Ishikawa (cell line): ENCODE measurements at regions not wholly inside any gene's neighbourhood (a gene's known extent, or its start where the extent isn't known, plus 50 kb on each side); places are given as distances from the start of the nearest gene placed in this dataset.

ENCODE experiments used
- CEBPB ChIP-seq: IDR thresholded peaks from 2 replicates; pipeline ENCODE4 v1.6.1; 2012
- CREB1 ChIP-seq: IDR thresholded peaks from 2 replicates; pipeline ENCODE4 v1.6.1; 2012; ENCODE audit warnings: low read depth
- EGR1 ChIP-seq: IDR thresholded peaks from 2 replicates; pipeline ENCODE4 v1.6.1; 2012
- EP300 ChIP-seq: IDR thresholded peaks from 2 replicates; pipeline ENCODE4 v1.6.1; 2012; ENCODE audit warnings: borderline replicate concordance
- FOXM1 ChIP-seq: IDR thresholded peaks from 2 replicates; pipeline ENCODE4 v1.6.1; 2012; ENCODE audit warnings: low read depth, borderline replicate concordance
- MAX ChIP-seq: IDR thresholded peaks from 2 replicates; pipeline ENCODE4 v1.6.1; 2012
- NFIC ChIP-seq: IDR thresholded peaks from 2 replicates; pipeline ENCODE4 v1.6.1; 2012
- RAD21 ChIP-seq: IDR thresholded peaks from 2 replicates; pipeline ENCODE4 v1.6.1; 2012; ENCODE audit warnings: low read depth
- REST ChIP-seq: IDR thresholded peaks from 2 replicates; pipeline ENCODE4 v1.6.1; 2012; ENCODE audit warnings: low read depth, mild to moderate bottlenecking
- TAF1 ChIP-seq: IDR thresholded peaks from 2 replicates; pipeline ENCODE4 v1.6.1; 2012; ENCODE audit warnings: low read depth, mild to moderate bottlenecking
- TCF12 ChIP-seq: IDR thresholded peaks from 2 replicates; pipeline ENCODE4 v1.6.1; 2012; ENCODE audit warnings: low read depth
- TEAD4 ChIP-seq: IDR thresholded peaks from 2 replicates; pipeline ENCODE4 v1.6.1; 2012
- YY1 ChIP-seq: IDR thresholded peaks from 2 replicates; pipeline ENCODE4 v1.6.1; 2012; ENCODE audit warnings: low read depth
- ZBTB7A ChIP-seq: IDR thresholded peaks from 2 replicates; pipeline ENCODE4 v1.6.1; 2012; ENCODE audit warnings: low read depth
- TF ChIP-seq, protein P1 (sequence below): IDR thresholded peaks from 2 replicates; pipeline ENCODE4 v1.6.1; 2012

GRCh38 chr4:162685410-162685809 is 481.3 kb downstream of the NAF1 start:
- TF ChIP-seq YY1 = no peak
- no peak for TF ChIP-seq ZBTB7A
- TF ChIP-seq, protein P1, sequence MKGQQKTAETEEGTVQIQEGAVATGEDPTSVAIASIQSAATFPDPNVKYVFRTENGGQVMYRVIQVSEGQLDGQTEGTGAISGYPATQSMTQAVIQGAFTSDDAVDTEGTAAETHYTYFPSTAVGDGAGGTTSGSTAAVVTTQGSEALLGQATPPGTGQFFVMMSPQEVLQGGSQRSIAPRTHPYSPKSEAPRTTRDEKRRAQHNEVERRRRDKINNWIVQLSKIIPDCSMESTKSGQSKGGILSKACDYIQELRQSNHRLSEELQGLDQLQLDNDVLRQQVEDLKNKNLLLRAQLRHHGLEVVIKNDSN = no peak
- no peak for TF ChIP-seq TAF1
- TF ChIP-seq TCF12 = no peak
- TF ChIP-seq RAD21 = no peak
- TF ChIP-seq REST = no peak
- TF ChIP-seq NFIC = no peak
- TF ChIP-seq FOXM1 = no peak
- TF ChIP-seq TEAD4 = no peak
- TF ChIP-seq CREB1 = no peak

- TF ChIP-seq FOXM1 (no peak), RAD21 (no peak), EGR1 (no peak), TAF1 (no peak), CEBPB (no peak), YY1 (no peak), CREB1 (no peak), ZBTB7A (no peak), EP300 (no peak), NFIC (no peak), TEAD4 (no peak), MAX (no peak), REST (no peak)
- TF ChIP-seq, protein P1 = no peak
Measured at GRCh38 chr4:162684998-162685397, 481.7 kb downstream of the NAF1 start.

DNA sequence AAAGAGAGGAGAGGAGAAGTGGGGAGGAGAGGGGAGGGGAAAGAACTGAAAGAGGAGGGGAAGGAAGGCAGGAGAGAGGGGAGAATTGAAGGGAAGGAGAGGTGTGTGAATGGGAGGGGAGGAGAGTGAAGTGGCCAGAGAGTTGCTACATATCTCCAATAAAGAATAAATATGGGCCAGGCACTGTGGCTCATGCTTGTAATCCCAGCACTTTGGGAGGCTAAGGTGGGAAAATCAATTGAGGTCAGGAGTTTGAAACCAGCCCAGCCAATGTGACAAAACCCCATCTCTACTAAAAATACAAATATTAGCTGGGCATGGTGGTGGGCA is 482.4 kb downstream of the NAF1 start:
- TF ChIP-seq TAF1 (no peak), RAD21 (no peak), TCF12 (no peak), NFIC (no peak), YY1 (no peak), EGR1 (no peak)

GRCh38 chr4:162683659-162684370 is 482.9 kb downstream of the NAF1 start:
- TF ChIP-seq ZBTB7A = no peak
- TF ChIP-seq YY1 = no peak
- TF ChIP-seq RAD21 = no peak
- TF ChIP-seq NFIC = no peak
- no peak for TF ChIP-seq FOXM1
- no peak for TF ChIP-seq MAX

DNA sequence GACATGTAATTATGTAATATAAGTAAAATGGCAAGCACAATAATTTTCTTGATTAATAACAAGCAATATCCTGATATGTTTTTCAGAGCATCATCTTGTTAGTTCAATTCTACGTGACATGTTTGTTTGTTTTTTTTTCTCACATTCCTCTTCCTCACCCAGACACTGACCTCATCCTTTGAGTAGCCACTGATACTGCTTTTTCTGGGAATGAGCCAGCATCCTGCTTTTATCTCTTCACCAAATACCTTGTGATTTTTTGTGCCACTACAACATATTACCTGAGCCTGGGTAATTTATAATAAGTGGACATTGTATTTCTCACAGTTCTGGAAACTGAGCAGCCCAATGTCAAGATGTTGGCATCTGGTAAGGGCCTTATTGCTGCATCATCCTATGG is 484.0 kb downstream of the NAF1 start:
- TF ChIP-seq ZBTB7A (no peak), MAX (no peak), TCF12 (no peak), NFIC (no peak), EP300 (no peak), RAD21 (no peak), EGR1 (no peak), TAF1 (no peak), YY1 (no peak), CEBPB (no peak), FOXM1 (no peak), REST (no peak), TEAD4 (no peak), CREB1 (no peak)
- TF ChIP-seq, protein P1 = no peak
